ENCODE measurements at regions not wholly inside any gene's neighbourhood (a gene's known extent, or its start where the extent isn't known, plus 50 kb on each side); places are given as distances from the start of the nearest gene placed in this dataset.

DNA sequence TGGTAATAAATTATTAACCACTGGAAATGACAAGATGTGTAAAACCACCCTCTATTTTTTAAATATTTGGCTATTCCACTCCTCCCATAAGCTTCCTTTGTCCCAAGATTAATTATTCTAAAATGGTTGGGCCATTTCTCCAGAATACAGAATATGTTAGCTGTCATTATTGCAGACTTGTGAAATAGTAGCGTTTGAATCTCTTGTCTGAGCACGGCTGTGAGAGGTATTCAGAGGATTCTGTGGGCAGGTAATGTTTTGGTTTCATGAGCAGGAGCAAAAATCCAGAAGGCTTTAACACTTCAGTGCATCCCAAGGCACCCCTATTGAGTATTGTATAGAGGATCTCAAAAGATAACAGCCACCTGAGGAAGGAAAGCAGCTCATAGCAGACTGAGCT, 256.0 kb downstream of the UQCRFS1 start:
- WGBS: 95% methylated on average over 2 of the region's 2 CpGs
- Histone ChIP-seq H3K4me3 (ENCODE audit: low read length) (no peak overlapping the region), H3K9me3 (ENCODE audit: insufficient read depth, low read depth, low read length) (peaks cover 18% of the 10 kb centered on the region), H3K27ac (ENCODE audit: low read depth, low read length) (no peak overlapping the region), H3K9ac (ENCODE audit: low read depth, low read length) (no peak overlapping the region), H3K36me3 (ENCODE audit: insufficient read depth, low read length) (no peaks in the 10 kb centered on the region), H3K4me1 (ENCODE audit: insufficient read depth, low read length) (no peaks in the 10 kb centered on the region), H3K27me3 (ENCODE audit: insufficient read depth, low read length) (no peaks in the 10 kb centered on the region)

DNA sequence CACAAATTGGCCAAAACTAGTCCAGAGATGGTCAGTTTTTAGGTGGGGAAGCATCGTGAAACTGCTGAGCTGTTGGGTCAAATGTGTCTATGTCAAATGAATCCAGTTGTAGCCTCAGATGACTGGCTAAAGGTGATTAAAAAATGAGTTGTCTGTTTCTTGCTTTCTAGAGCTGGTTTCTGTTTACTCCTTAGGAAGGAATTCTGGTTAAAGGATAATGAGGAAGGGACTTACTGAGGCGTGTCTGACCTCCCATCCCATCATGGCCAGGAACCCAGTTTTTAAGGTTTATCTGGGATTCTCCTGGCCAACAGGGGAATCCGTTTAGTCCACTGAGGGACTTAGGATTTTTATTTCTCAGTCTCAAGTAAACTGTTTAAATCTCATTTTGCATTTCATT, 256.5 kb downstream of the UQCRFS1 start:
- Histone ChIP-seq H3K9ac (ENCODE audit: low read depth, low read length) (no peak overlapping the region), H3K27me3 (ENCODE audit: insufficient read depth, low read length) (no peaks in the 10 kb centered on the region), H3K9me3 (ENCODE audit: insufficient read depth, low read depth, low read length) (peaks cover 18% of the 10 kb centered on the region), H3K36me3 (ENCODE audit: insufficient read depth, low read length) (no peaks in the 10 kb centered on the region), H3K4me1 (ENCODE audit: insufficient read depth, low read length) (no peaks in the 10 kb centered on the region), H3K27ac (ENCODE audit: low read depth, low read length) (no peak overlapping the region), H3K4me3 (ENCODE audit: low read length) (no peak overlapping the region)
- 89% methylated on average over 3 of the region's 3 CpGs for WGBS

DNA sequence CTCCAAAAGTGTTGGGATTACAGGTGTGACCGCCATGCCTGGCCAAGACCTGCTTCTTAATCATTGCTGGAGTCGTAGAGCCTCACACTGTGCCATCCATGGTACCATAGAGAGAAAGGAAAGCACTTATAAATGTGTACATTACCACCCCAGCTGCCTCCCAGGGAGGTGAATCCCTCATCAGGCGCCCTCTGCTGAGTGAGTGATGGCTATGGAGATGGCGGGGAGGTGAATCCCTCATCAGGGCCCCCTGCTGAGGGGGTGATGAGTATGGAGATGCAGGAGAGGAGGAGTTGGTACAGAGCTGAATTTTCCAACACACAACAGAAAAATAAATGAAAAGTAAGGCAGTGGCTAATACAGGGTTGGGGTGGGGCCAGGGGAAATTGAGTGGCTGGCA, 263.4 kb downstream of the UQCRFS1 start:
- 91% methylated on average over 4 of the region's 4 CpGs for WGBS
- Histone ChIP-seq H3K27ac (ENCODE audit: low read depth, low read length) (no peak overlapping the region), H3K4me3 (ENCODE audit: low read length) (no peak overlapping the region), H3K27me3 (ENCODE audit: insufficient read depth, low read length) (no peaks in the 10 kb centered on the region), H3K36me3 (ENCODE audit: insufficient read depth, low read length) (no peaks in the 10 kb centered on the region), H3K9ac (ENCODE audit: low read depth, low read length) (no peak overlapping the region), H3K9me3 (ENCODE audit: insufficient read depth, low read depth, low read length) (no peaks in the 10 kb centered on the region), H3K4me1 (ENCODE audit: insufficient read depth, low read length) (no peaks in the 10 kb centered on the region)

DNA sequence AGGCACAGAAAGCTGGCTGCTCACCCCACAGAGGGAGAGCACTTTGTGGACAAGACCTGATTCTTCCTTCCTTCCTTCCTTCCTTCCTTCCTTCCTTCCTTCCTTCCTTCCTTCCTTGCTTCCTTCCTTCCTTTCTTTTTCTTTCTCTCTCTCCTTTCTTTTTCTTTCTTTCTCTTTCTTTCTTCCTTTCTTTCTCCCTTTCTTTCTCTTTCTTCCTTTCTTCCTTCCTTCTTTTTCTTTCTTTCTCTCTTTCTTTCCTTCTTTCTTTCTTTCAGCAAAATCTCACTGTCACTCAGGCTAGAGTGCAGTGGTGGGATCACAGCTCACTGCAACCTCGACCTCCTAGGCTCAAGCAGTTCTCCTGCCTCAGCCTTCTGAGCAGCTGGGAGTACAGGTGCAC, 263.9 kb downstream of the UQCRFS1 start:
- H3K4me3 ChIP-seq (ENCODE audit: low read length): no peak overlapping the region
- no peak overlapping the region for H3K27ac ChIP-seq (ENCODE audit: low read depth, low read length)
- no peak overlapping the region for H3K9ac ChIP-seq (ENCODE audit: low read depth, low read length)
- no peaks in the 10 kb centered on the region for H3K36me3 ChIP-seq (ENCODE audit: insufficient read depth, low read length)
- no peaks in the 10 kb centered on the region for H3K4me1 ChIP-seq (ENCODE audit: insufficient read depth, low read length)
- no peaks in the 10 kb centered on the region for H3K27me3 ChIP-seq (ENCODE audit: insufficient read depth, low read length)
- WGBS: 86% methylated on average over 1 of the region's 1 CpG
- no peaks in the 10 kb centered on the region for H3K9me3 ChIP-seq (ENCODE audit: insufficient read depth, low read depth, low read length)

DNA sequence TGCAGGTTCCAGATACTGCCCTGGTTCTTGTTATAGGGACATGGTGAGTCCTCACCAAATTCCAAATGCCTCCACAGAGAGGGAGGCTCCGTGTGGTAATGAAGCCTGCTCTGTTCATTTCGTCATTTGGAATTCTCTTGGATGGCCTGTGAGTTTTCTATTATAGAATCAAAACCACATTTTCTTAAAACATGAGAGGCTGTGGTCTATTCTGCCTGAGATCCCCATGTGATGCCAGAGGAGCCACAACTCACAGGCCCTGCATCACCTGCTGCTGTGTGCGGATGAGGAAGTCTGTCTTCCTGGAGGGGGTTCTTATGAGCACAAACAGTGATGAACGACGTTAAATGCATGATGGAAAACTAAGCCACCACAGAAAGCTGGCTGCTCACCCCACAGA, 264.4 kb downstream of the UQCRFS1 start:
- H3K36me3 ChIP-seq (ENCODE audit: insufficient read depth, low read length): no peaks in the 10 kb centered on the region
- no peak overlapping the region for H3K9ac ChIP-seq (ENCODE audit: low read depth, low read length)
- H3K4me1 ChIP-seq (ENCODE audit: insufficient read depth, low read length): no peaks in the 10 kb centered on the region
- H3K27ac ChIP-seq (ENCODE audit: low read depth, low read length): no peak overlapping the region
- H3K4me3 ChIP-seq (ENCODE audit: low read length): no peak overlapping the region
- 89% methylated on average over 3 of the region's 5 CpGs for WGBS
- no peaks in the 10 kb centered on the region for H3K9me3 ChIP-seq (ENCODE audit: insufficient read depth, low read depth, low read length)
- no peaks in the 10 kb centered on the region for H3K27me3 ChIP-seq (ENCODE audit: insufficient read depth, low read length)

DNA sequence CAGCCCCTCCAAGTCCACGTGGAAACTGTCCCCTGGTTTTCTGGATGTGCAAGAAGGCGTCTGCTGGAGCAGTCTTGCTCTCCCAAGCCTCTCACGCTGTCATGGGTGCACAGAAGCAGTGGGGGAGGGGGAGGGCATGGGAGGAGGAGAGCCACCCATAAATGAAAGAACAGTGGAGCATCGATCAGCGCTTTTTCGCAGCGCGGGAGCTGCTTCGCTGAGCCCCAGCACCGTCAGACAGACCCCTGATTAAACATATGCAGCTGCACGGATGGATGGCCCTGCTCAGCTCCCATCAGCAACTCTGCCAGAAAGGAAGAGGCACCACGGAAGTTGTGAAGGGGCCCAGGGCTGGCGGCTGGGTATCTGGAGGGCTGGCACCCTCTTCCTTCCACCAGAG, 264.9 kb downstream of the UQCRFS1 start:
- WGBS: 92% methylated on average over 13 of the region's 13 CpGs
- Histone ChIP-seq H3K9ac (ENCODE audit: low read depth, low read length) (no peak overlapping the region), H3K27me3 (ENCODE audit: insufficient read depth, low read length) (no peaks in the 10 kb centered on the region), H3K36me3 (ENCODE audit: insufficient read depth, low read length) (no peaks in the 10 kb centered on the region), H3K4me3 (ENCODE audit: low read length) (no peak overlapping the region), H3K27ac (ENCODE audit: low read depth, low read length) (no peak overlapping the region), H3K9me3 (ENCODE audit: insufficient read depth, low read depth, low read length) (no peaks in the 10 kb centered on the region), H3K4me1 (ENCODE audit: insufficient read depth, low read length) (no peaks in the 10 kb centered on the region)

DNA sequence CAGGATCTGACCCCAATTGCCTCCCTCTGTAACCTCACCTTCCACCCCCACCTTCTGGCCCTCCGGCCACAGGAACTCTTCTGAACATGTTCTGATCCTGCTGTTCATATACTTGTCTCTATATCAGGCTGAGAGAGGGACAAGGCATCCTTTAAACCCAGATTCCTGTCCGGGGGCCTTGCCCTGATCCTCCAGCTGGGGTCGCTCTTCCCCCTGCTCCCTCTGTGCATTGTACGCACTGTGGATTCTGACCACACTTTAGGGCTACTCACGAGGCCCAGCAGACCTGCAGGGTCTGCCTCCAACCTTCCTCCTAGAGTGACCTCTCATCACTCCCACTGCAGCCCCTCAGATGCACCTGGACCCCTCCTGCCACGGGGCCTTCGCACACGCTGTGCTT, 269.3 kb downstream of the UQCRFS1 start:
- Histone ChIP-seq H3K36me3 (ENCODE audit: insufficient read depth, low read length) (no peaks in the 10 kb centered on the region), H3K4me1 (ENCODE audit: insufficient read depth, low read length) (no peaks in the 10 kb centered on the region), H3K27ac (ENCODE audit: low read depth, low read length) (no peak overlapping the region), H3K9ac (ENCODE audit: low read depth, low read length) (no peak overlapping the region), H3K27me3 (ENCODE audit: insufficient read depth, low read length) (no peaks in the 10 kb centered on the region), H3K4me3 (ENCODE audit: low read length) (no peak overlapping the region), H3K9me3 (ENCODE audit: insufficient read depth, low read depth, low read length) (no peaks in the 10 kb centered on the region)
- WGBS: 93% methylated on average over 8 of the region's 8 CpGs

DNA sequence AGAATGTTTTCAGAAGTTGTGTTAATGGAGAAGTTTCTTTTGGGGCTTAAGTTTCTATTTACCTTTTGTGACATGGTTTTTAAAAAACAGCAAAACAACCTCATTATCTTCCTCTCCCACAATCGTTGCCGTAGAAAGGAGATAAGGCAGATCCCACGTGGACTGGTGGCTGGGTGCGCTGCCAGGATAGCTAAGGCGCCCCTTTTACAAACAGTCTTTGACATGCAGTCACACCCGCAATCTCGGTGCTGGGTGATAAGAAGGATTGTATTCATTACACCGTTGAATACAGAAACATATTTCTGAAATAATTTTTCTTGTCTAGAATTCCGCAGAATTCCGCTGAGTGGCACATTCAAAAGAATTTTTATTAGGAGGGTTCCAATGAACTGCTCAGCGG, 271.1 kb downstream of the UQCRFS1 start:
- 91% methylated on average over 11 of the region's 11 CpGs for WGBS
- Histone ChIP-seq H3K27ac (ENCODE audit: low read depth, low read length) (no peak overlapping the region), H3K9me3 (ENCODE audit: insufficient read depth, low read depth, low read length) (no peaks in the 10 kb centered on the region), H3K4me1 (ENCODE audit: insufficient read depth, low read length) (no peaks in the 10 kb centered on the region), H3K9ac (ENCODE audit: low read depth, low read length) (no peak overlapping the region), H3K27me3 (ENCODE audit: insufficient read depth, low read length) (no peaks in the 10 kb centered on the region), H3K4me3 (ENCODE audit: low read length) (no peak overlapping the region), H3K36me3 (ENCODE audit: insufficient read depth, low read length) (no peaks in the 10 kb centered on the region)

DNA sequence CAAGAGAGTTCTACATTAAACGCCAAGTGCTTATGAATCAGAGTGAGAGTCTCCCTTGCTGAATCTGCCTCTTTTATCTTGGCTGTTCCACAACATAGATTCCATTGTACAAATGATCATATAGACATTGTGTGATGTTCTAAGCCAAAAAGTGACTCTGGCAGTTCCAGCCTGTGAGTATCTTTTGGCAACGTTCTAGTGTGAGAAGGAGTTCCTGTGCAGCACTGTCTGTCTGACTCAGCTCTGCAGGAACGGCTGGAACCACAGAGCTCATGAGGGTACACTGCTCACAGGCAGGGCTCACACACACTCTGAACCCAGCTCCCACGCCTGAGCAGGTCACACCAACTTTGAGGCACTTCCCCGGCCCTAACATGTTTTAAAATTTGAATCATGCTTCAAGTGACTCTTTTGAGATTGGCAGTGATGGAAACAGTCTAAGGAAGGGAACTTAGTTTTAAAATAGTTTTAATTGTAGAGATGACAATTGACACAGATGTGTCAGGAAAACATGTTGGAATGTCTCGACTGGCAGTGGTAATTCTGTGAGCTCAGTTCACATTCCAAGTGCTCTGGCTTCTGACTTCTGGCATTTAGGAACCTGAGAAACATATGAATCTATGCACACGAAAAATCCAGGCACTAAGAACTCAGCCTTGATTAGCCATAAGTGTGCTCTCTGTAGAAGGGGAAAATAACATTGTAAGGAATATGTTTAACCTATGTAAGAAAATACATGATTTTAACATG, 272.0 kb downstream of the UQCRFS1 start:
- H3K36me3 ChIP-seq (ENCODE audit: insufficient read depth, low read length): no peaks in the 10 kb centered on the region
- no peak overlapping the region for H3K9ac ChIP-seq (ENCODE audit: low read depth, low read length)
- H3K4me1 ChIP-seq (ENCODE audit: insufficient read depth, low read length): no peaks in the 10 kb centered on the region
- H3K9me3 ChIP-seq (ENCODE audit: insufficient read depth, low read depth, low read length): no peaks in the 10 kb centered on the region
- H3K4me3 ChIP-seq (ENCODE audit: low read length): no peak overlapping the region
- WGBS: 90% methylated on average over 7 of the region's 7 CpGs
- no peaks in the 10 kb centered on the region for H3K27me3 ChIP-seq (ENCODE audit: insufficient read depth, low read length)
- no peak overlapping the region for H3K27ac ChIP-seq (ENCODE audit: low read depth, low read length)

DNA sequence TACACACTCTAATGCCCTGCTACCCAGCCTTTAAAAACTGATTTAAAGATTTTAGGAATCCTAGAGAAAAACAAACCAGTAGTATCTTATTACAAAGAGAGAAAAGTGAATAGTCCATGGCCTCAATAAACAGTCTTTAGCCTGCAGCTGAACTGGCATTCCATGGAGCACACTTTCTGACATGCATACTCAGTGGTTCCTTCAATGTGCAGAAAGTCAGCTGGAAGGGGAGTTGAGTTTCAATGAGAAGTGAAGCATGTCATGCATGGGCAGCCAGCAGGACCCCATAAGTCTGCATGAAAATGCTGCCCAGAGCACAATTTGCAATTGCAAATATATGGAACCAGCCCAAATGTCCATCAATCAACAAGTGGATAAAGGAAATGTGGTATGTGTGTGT, 273.7 kb downstream of the UQCRFS1 start:
- no peak overlapping the region for H3K9ac ChIP-seq (ENCODE audit: low read depth, low read length)
- no peaks in the 10 kb centered on the region for H3K4me1 ChIP-seq (ENCODE audit: insufficient read depth, low read length)
- H3K27me3 ChIP-seq (ENCODE audit: insufficient read depth, low read length): no peaks in the 10 kb centered on the region
- H3K27ac ChIP-seq (ENCODE audit: low read depth, low read length): no peak overlapping the region
- H3K4me3 ChIP-seq (ENCODE audit: low read length): no peak overlapping the region
- H3K36me3 ChIP-seq (ENCODE audit: insufficient read depth, low read length): no peaks in the 10 kb centered on the region
- no peaks in the 10 kb centered on the region for H3K9me3 ChIP-seq (ENCODE audit: insufficient read depth, low read depth, low read length)

DNA sequence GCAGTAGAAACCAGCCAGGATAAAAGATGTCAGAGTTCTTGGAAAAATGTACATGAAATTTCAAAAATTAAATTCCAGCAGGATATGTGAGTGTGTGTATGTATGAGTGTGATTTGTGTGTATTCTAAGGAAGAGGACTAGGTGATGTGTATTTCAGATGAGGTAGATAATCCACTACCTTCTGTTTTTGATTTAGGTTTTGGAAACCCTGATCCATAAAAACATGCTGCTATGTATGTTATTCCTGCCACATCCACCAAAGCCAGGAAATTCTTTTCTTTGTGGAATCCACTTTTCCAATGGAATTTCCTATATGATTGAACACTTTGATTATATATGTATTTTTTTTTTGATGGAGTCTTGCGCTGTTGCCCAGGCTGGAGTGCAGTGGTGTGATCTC, 276.9 kb downstream of the UQCRFS1 start:
- WGBS: 91% methylated on average over 1 of the region's 1 CpG
- H3K9ac ChIP-seq (ENCODE audit: low read depth, low read length): no peak overlapping the region
- no peaks in the 10 kb centered on the region for H3K27me3 ChIP-seq (ENCODE audit: insufficient read depth, low read length)
- H3K27ac ChIP-seq (ENCODE audit: low read depth, low read length): no peak overlapping the region
- no peaks in the 10 kb centered on the region for H3K4me1 ChIP-seq (ENCODE audit: insufficient read depth, low read length)
- no peak overlapping the region for H3K4me3 ChIP-seq (ENCODE audit: low read length)
- no peaks in the 10 kb centered on the region for H3K36me3 ChIP-seq (ENCODE audit: insufficient read depth, low read length)
- H3K9me3 ChIP-seq (ENCODE audit: insufficient read depth, low read depth, low read length): no peaks in the 10 kb centered on the region

DNA sequence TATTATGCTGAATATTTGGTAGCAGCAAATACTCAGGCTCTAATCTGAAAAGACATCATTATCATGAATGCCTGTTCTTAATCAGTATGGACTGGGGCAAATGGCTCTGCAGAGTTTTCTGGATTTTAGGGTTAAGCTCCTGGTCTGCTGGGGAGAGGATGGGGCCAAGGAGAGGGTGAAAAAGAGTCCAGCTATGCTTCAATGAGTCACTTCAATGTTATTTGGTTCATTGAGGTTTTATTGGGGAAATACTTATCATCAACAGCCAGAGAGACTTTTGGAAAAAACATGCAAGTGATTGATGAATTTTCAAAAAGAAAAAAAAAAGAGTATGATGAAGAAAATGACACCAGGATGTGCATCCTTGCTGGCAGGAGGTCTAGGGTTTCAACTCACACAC, 278.3 kb downstream of the UQCRFS1 start:
- Histone ChIP-seq H3K27ac (ENCODE audit: low read depth, low read length) (no peak overlapping the region), H3K4me3 (ENCODE audit: low read length) (no peak overlapping the region), H3K36me3 (ENCODE audit: insufficient read depth, low read length) (no peaks in the 10 kb centered on the region), H3K9ac (ENCODE audit: low read depth, low read length) (no peak overlapping the region), H3K9me3 (ENCODE audit: insufficient read depth, low read depth, low read length) (no peaks in the 10 kb centered on the region), H3K4me1 (ENCODE audit: insufficient read depth, low read length) (no peaks in the 10 kb centered on the region), H3K27me3 (ENCODE audit: insufficient read depth, low read length) (no peaks in the 10 kb centered on the region)
